GM23338 (cell line): ENCODE measurements at regions not wholly inside any gene's neighbourhood (a gene's known extent, or its start where the extent isn't known, plus 50 kb on each side); places are given as distances from the start of the nearest gene placed in this dataset.

ENCODE experiments used
- ATAC-seq: fragments of 200-7000 bp; cut with Tn5 transposase; 3 replicates; pipeline ENCODE4 v1.9.1; 2020
- DNase-seq: peaks from one replicate; pipeline ENCODE4 v3.0.0-alpha.2; 2015; ENCODE audit warnings: low spot score
- H2AFZ ChIP-seq: fragments of 200-600 bp; sonication (generic); 2 replicates; pipeline ENCODE4 v1.8.0; 2016; ENCODE audit warnings: antibody characterized with exemption, mild to moderate bottlenecking, moderate library complexity
- H3F3A ChIP-seq: fragments of 200-600 bp; sonication (generic); replicated peaks from 2 replicates; pipeline ENCODE4 v1.8.0; 2017; ENCODE audit warnings: antibody characterized with exemption, mixed run types, low read depth
- H3K27ac ChIP-seq: fragments of 200-600 bp; sonication (generic); 2 replicates; pipeline ENCODE4 v1.6.1; 2016; ENCODE audit warnings: low read depth
- H3K27me3 ChIP-seq: fragments of 200-600 bp; sonication (generic); 2 replicates; pipeline ENCODE4 v1.8.0; 2016; ENCODE audit warnings: mild to moderate bottlenecking, mixed run types, moderate library complexity; ENCODE audit not compliant: insufficient read depth
- H3K36me3 ChIP-seq: fragments of 200-600 bp; sonication (generic); 2 replicates; pipeline ENCODE4 v1.8.0; 2016; ENCODE audit warnings: mild to moderate bottlenecking; ENCODE audit not compliant: insufficient read depth
- H3K4me1 ChIP-seq: fragments of 200-600 bp; sonication (generic); 2 replicates; pipeline ENCODE4 v1.8.0; 2016; ENCODE audit warnings: mild to moderate bottlenecking, moderate library complexity; ENCODE audit not compliant: insufficient read depth
- H3K4me2 ChIP-seq: fragments of 200-600 bp; sonication (generic); 2 replicates; pipeline ENCODE4 v1.7.1; 2017; ENCODE audit warnings: mixed run types
- H3K4me3 ChIP-seq: fragments of 200-600 bp; sonication (generic); 2 replicates; pipeline ENCODE4 v1.6.1; 2016; ENCODE audit warnings: mixed run types
- H3K79me2 ChIP-seq: fragments of 200-600 bp; sonication (generic); replicated peaks from 2 replicates; pipeline ENCODE4 v1.8.0; 2017; ENCODE audit warnings: mild to moderate bottlenecking; ENCODE audit not compliant: insufficient read depth
- H3K9me2 ChIP-seq: fragments of 200-600 bp; sonication (generic); 2 replicates; pipeline ENCODE4 v1.8.0; 2017; ENCODE audit not compliant: insufficient read depth
- H4K20me1 ChIP-seq: fragments of 200-600 bp; sonication (generic); replicated peaks from 2 replicates; pipeline ENCODE4 v1.8.0; 2017; ENCODE audit warnings: mild to moderate bottlenecking; ENCODE audit not compliant: insufficient read depth
- H3K27ac Mint-ChIP-seq: 2 replicates; pipeline ENCODE4 v1.8.0; 2020; ENCODE audit warnings: inconsistent platforms, mild to moderate bottlenecking, moderate library complexity, mixed read lengths
- H3K27me3 Mint-ChIP-seq: 3 replicates; pipeline ENCODE4 v1.8.0; 2022; ENCODE audit warnings: low read depth, mild to moderate bottlenecking, moderate library complexity, mixed read lengths, inconsistent platforms; ENCODE audit not compliant: insufficient read depth, poor library complexity
- H3K36me3 Mint-ChIP-seq: 3 replicates; pipeline ENCODE4 v1.8.0; 2021; ENCODE audit warnings: low read depth, mild to moderate bottlenecking, inconsistent platforms, moderate library complexity, mixed read lengths
- H3K4me1 Mint-ChIP-seq: 3 replicates; pipeline ENCODE4 v1.8.0; 2020; ENCODE audit warnings: mild to moderate bottlenecking, inconsistent platforms, mixed read lengths
- H3K4me3 Mint-ChIP-seq: 3 replicates; pipeline ENCODE4 v1.8.0; 2021; ENCODE audit warnings: moderate library complexity, mild to moderate bottlenecking, inconsistent platforms, mixed read lengths
- H3K9me3 Mint-ChIP-seq: 3 replicates; pipeline ENCODE4 v1.8.0; 2020; ENCODE audit warnings: moderate library complexity, mild to moderate bottlenecking, inconsistent platforms, mixed read lengths
- CREB1 ChIP-seq: fragments of 250-450 bp; sonication (Bioruptor Pico); IDR thresholded peaks from 2 replicates; pipeline ENCODE4 v1.5.0; 2020; ENCODE audit warnings: low read depth, mild to moderate bottlenecking, moderate library complexity
- ETS1 ChIP-seq: IDR thresholded peaks from 2 replicates; pipeline ENCODE4 v1.6.1; 2016; ENCODE audit warnings: antibody characterized with exemption
- EZH2 ChIP-seq: fragments of 200-600 bp; sonication (generic); IDR thresholded peaks from one replicate; pipeline ENCODE4 v1.8.0; 2017; ENCODE audit warnings: antibody characterized with exemption, mild to moderate bottlenecking, low read depth; ENCODE audit not compliant: unreplicated experiment
- EZH2phosphoT487 ChIP-seq: fragments of 200-600 bp; sonication (generic); IDR thresholded peaks from one replicate; pipeline ENCODE4 v1.8.1; 2018; ENCODE audit warnings: antibody characterized with exemption; ENCODE audit not compliant: unreplicated experiment
- JUNB ChIP-seq: IDR thresholded peaks from one replicate; pipeline ENCODE4 v1.6.1; 2016; ENCODE audit warnings: antibody characterized with exemption; ENCODE audit not compliant: unreplicated experiment
- NANOG ChIP-seq: IDR thresholded peaks from 2 replicates; pipeline ENCODE4 v1.6.1; 2016; ENCODE audit warnings: antibody characterized with exemption, borderline replicate concordance
- POLR2AphosphoS5 ChIP-seq: IDR thresholded peaks from 2 replicates; pipeline ENCODE4 v1.6.1; 2016; ENCODE audit warnings: antibody characterized with exemption, low read depth
- STAT1 ChIP-seq: IDR thresholded peaks from one replicate; pipeline ENCODE4 v1.6.1; 2016; ENCODE audit warnings: antibody characterized with exemption; ENCODE audit not compliant: unreplicated experiment
- ZNF114 ChIP-seq: fragments of 250-450 bp; sonication (Bioruptor Pico); IDR thresholded peaks from 2 replicates; pipeline ENCODE4 v1.5.0; 2020; ENCODE audit warnings: mild to moderate bottlenecking, moderate library complexity
- ZNF331 ChIP-seq: fragments of 250-450 bp; sonication (Bioruptor Pico); IDR thresholded peaks from 2 replicates; pipeline ENCODE4 v1.5.0; 2020; ENCODE audit warnings: low read depth, mild to moderate bottlenecking, moderate library complexity
- TF ChIP-seq, protein P1 (sequence below): IDR thresholded peaks from one replicate; pipeline ENCODE4 v1.6.1; 2018; ENCODE audit warnings: antibody characterized with exemption; ENCODE audit not compliant: unreplicated experiment
- TF ChIP-seq, protein P2 (sequence below), 2 experiments: fragments of 200-600 bp in 1 of 2; sonication (generic) in 1 of 2; conservative IDR thresholded peaks; 2 replicates each; pipeline versions ENCODE4 v1.5.1 to v1.6.1; 2016 to 2017; ENCODE audit warnings: antibody characterized with exemption in 2 of 2, low read depth in 2 of 2, mild to moderate bottlenecking in 2 of 2, moderate library complexity in 1 of 2
- TF ChIP-seq, protein P3 (sequence below): fragments of 250-450 bp; sonication (Bioruptor Pico); IDR thresholded peaks from 2 replicates; pipeline ENCODE4 v1.5.0; 2020; ENCODE audit warnings: mild to moderate bottlenecking, moderate library complexity

DNA sequence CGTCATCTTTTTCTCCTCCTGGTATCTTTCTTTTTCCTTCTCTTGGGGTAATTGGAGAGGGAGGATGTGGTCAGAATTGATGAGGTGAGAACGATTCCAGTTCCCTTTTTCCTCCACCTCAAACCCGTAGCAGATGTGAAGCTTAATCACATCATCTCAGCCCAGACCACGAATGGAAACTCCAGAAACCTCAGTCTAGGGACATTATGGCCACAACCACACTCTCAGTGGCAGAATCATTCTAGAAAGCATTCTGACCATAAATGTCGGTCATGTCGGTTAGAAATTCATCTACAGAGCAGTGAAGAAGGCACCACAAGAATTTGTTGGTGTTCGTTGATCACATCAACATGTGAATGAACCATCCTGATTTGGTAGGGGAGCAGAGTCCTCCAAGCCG, 78.7 kb downstream of the GATA3 start:
- H3K4me2 ChIP-seq: no peak overlapping the region
- Mint-ChIP-seq H3K4me3 (no peak overlapping the region), H3K36me3 (no peaks in the 10 kb centered on the region), H3K27ac (no peak overlapping the region), H3K27me3 (peaks cover 3% of the 10 kb centered on the region), H3K9me3 (no peaks in the 10 kb centered on the region), H3K4me1 (no peaks in the 10 kb centered on the region)
- H3K4me1 ChIP-seq: no peaks in the 10 kb centered on the region
- ATAC-seq (no peak), DNase-seq (no peak)
- no peaks in the 10 kb centered on the region for H3K36me3 ChIP-seq
- no peaks in the 10 kb centered on the region for H3K79me2 ChIP-seq
- no peaks in the 10 kb centered on the region for H4K20me1 ChIP-seq
- H2AFZ ChIP-seq: no peak overlapping the region
- no peaks in the 10 kb centered on the region for H3K9me2 ChIP-seq
- H3K27me3 ChIP-seq: no peaks in the 10 kb centered on the region
- no peak overlapping the region for H3K27ac ChIP-seq
- H3K4me3 ChIP-seq: no peak overlapping the region
- no peaks in the 10 kb centered on the region for H3F3A ChIP-seq
- TF ChIP-seq, protein P1, sequence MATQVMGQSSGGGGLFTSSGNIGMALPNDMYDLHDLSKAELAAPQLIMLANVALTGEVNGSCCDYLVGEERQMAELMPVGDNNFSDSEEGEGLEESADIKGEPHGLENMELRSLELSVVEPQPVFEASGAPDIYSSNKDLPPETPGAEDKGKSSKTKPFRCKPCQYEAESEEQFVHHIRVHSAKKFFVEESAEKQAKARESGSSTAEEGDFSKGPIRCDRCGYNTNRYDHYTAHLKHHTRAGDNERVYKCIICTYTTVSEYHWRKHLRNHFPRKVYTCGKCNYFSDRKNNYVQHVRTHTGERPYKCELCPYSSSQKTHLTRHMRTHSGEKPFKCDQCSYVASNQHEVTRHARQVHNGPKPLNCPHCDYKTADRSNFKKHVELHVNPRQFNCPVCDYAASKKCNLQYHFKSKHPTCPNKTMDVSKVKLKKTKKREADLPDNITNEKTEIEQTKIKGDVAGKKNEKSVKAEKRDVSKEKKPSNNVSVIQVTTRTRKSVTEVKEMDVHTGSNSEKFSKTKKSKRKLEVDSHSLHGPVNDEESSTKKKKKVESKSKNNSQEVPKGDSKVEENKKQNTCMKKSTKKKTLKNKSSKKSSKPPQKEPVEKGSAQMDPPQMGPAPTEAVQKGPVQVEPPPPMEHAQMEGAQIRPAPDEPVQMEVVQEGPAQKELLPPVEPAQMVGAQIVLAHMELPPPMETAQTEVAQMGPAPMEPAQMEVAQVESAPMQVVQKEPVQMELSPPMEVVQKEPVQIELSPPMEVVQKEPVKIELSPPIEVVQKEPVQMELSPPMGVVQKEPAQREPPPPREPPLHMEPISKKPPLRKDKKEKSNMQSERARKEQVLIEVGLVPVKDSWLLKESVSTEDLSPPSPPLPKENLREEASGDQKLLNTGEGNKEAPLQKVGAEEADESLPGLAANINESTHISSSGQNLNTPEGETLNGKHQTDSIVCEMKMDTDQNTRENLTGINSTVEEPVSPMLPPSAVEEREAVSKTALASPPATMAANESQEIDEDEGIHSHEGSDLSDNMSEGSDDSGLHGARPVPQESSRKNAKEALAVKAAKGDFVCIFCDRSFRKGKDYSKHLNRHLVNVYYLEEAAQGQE: no peak
- TF ChIP-seq JUNB (no peak), STAT1 (no peak), ZNF114 (CRISPR knock-in tag) (no peak), ETS1 (no peak), POLR2AphosphoS5 (no peak), CREB1 (CRISPR knock-in tag) (no peak), NANOG (no peak), EZH2phosphoT487 (no peak), ZNF331 (CRISPR knock-in tag) (no peak), EZH2 (no peak)
- TF ChIP-seq, protein P2, sequence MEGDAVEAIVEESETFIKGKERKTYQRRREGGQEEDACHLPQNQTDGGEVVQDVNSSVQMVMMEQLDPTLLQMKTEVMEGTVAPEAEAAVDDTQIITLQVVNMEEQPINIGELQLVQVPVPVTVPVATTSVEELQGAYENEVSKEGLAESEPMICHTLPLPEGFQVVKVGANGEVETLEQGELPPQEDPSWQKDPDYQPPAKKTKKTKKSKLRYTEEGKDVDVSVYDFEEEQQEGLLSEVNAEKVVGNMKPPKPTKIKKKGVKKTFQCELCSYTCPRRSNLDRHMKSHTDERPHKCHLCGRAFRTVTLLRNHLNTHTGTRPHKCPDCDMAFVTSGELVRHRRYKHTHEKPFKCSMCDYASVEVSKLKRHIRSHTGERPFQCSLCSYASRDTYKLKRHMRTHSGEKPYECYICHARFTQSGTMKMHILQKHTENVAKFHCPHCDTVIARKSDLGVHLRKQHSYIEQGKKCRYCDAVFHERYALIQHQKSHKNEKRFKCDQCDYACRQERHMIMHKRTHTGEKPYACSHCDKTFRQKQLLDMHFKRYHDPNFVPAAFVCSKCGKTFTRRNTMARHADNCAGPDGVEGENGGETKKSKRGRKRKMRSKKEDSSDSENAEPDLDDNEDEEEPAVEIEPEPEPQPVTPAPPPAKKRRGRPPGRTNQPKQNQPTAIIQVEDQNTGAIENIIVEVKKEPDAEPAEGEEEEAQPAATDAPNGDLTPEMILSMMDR (conservative IDR thresholded peaks at IDR 0.05; ENCODE audit: low read depth in 2 of 2): no peak
- TF ChIP-seq, protein P3, sequence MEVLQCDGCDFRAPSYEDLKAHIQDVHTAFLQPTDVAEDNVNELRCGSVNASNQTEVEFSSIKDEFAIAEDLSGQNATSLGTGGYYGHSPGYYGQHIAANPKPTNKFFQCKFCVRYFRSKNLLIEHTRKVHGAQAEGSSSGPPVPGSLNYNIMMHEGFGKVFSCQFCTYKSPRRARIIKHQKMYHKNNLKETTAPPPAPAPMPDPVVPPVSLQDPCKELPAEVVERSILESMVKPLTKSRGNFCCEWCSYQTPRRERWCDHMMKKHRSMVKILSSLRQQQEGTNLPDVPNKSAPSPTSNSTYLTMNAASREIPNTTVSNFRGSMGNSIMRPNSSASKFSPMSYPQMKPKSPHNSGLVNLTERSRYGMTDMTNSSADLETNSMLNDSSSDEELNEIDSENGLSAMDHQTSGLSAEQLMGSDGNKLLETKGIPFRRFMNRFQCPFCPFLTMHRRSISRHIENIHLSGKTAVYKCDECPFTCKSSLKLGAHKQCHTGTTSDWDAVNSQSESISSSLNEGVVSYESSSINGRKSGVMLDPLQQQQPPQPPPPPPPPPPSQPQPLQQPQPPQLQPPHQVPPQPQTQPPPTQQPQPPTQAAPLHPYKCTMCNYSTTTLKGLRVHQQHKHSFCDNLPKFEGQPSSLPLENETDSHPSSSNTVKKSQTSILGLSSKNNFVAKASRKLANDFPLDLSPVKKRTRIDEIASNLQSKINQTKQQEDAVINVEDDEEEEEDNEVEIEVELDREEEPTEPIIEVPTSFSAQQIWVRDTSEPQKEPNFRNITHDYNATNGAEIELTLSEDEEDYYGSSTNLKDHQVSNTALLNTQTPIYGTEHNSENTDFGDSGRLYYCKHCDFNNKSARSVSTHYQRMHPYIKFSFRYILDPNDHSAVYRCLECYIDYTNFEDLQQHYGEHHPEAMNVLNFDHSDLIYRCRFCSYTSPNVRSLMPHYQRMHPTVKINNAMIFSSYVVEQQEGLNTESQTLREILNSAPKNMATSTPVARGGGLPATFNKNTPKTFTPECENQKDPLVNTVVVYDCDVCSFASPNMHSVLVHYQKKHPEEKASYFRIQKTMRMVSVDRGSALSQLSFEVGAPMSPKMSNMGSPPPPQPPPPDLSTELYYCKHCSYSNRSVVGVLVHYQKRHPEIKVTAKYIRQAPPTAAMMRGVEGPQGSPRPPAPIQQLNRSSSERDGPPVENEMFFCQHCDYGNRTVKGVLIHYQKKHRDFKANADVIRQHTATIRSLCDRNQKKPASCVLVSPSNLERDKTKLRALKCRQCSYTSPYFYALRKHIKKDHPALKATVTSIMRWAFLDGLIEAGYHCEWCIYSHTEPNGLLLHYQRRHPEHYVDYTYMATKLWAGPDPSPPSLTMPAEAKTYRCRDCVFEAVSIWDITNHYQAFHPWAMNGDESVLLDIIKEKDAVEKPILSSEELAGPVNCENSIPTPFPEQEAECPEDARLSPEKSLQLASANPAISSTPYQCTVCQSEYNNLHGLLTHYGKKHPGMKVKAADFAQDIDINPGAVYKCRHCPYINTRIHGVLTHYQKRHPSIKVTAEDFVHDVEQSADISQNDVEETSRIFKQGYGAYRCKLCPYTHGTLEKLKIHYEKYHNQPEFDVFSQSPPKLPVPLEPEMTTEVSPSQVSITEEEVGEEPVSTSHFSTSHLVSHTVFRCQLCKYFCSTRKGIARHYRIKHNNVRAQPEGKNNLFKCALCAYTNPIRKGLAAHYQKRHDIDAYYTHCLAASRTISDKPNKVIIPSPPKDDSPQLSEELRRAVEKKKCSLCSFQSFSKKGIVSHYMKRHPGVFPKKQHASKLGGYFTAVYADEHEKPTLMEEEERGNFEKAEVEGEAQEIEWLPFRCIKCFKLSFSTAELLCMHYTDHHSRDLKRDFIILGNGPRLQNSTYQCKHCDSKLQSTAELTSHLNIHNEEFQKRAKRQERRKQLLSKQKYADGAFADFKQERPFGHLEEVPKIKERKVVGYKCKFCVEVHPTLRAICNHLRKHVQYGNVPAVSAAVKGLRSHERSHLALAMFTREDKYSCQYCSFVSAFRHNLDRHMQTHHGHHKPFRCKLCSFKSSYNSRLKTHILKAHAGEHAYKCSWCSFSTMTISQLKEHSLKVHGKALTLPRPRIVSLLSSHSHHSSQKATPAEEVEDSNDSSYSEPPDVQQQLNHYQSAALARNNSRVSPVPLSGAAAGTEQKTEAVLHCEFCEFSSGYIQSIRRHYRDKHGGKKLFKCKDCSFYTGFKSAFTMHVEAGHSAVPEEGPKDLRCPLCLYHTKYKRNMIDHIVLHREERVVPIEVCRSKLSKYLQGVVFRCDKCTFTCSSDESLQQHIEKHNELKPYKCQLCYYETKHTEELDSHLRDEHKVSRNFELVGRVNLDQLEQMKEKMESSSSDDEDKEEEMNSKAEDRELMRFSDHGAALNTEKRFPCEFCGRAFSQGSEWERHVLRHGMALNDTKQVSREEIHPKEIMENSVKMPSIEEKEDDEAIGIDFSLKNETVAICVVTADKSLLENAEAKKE: no peak
